ENCODE measurements at regions not wholly inside any gene's neighbourhood (a gene's known extent, or its start where the extent isn't known, plus 50 kb on each side); places are given as distances from the start of the nearest gene placed in this dataset.

GRCh38 chr2:21519821-21520220, 396.1 kb downstream of the TDRD15 start:
- H3K4me2 ChIP-seq (ENCODE audit: insufficient read depth, low read length) = no peak overlapping the region
- H3K27ac ChIP-seq (ENCODE audit: low read length) = no peak overlapping the region
- H3K4me3 ChIP-seq (ENCODE audit: low read depth in 1 of 2, low read length in 2 of 2) = no peak overlapping the region
- H4K20me1 ChIP-seq (ENCODE audit: insufficient read depth, low read length) = no peaks in the 10 kb centered on the region
- H3K9ac ChIP-seq (ENCODE audit: low read depth, low read length) = no peak overlapping the region
- no peak overlapping the region for H2AFZ ChIP-seq (ENCODE audit: low read depth, low read length)
- no peaks in the 10 kb centered on the region for H3K4me1 ChIP-seq (ENCODE audit: insufficient read depth, low read length)
- no peaks in the 10 kb centered on the region for H3K27me3 ChIP-seq (ENCODE audit: insufficient read depth, low read length, poor library complexity)
- no peak for ATAC-seq (ENCODE audit: insufficient read depth, low read depth)
- no peak for DNase-seq
- no peaks in the 10 kb centered on the region for H3K36me3 ChIP-seq (ENCODE audit: insufficient read depth, low read length)
- no peaks in the 10 kb centered on the region for H3K9me3 ChIP-seq (ENCODE audit: insufficient read depth, low read length, severe bottlenecking)
- TF ChIP-seq, protein P1, sequence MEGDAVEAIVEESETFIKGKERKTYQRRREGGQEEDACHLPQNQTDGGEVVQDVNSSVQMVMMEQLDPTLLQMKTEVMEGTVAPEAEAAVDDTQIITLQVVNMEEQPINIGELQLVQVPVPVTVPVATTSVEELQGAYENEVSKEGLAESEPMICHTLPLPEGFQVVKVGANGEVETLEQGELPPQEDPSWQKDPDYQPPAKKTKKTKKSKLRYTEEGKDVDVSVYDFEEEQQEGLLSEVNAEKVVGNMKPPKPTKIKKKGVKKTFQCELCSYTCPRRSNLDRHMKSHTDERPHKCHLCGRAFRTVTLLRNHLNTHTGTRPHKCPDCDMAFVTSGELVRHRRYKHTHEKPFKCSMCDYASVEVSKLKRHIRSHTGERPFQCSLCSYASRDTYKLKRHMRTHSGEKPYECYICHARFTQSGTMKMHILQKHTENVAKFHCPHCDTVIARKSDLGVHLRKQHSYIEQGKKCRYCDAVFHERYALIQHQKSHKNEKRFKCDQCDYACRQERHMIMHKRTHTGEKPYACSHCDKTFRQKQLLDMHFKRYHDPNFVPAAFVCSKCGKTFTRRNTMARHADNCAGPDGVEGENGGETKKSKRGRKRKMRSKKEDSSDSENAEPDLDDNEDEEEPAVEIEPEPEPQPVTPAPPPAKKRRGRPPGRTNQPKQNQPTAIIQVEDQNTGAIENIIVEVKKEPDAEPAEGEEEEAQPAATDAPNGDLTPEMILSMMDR (IDR thresholded peaks at IDR 0.05; ENCODE audit: borderline replicate concordance, extremely low read depth, low read length, poor library complexity, severe bottlenecking) = no peak
- no peak for TF ChIP-seq EZH2 (IDR thresholded peaks at IDR 0.05; ENCODE audit: borderline replicate concordance, low read depth, low read length, severe bottlenecking)
- no peaks in the 10 kb centered on the region for H3K79me2 ChIP-seq (ENCODE audit: insufficient read depth, low read length)

GRCh38 chr2:21535826-21536225, 412.1 kb downstream of the TDRD15 start:
- Histone ChIP-seq H3K4me2 (ENCODE audit: insufficient read depth, low read length) (no peak overlapping the region), H3K9ac (ENCODE audit: low read depth, low read length) (no peak overlapping the region), H3K79me2 (ENCODE audit: insufficient read depth, low read length) (no peaks in the 10 kb centered on the region), H3K9me3 (ENCODE audit: insufficient read depth, low read length, severe bottlenecking) (peaks cover 20% of the 10 kb centered on the region), H3K36me3 (ENCODE audit: insufficient read depth, low read length) (no peaks in the 10 kb centered on the region), H3K27me3 (ENCODE audit: insufficient read depth, low read length, poor library complexity) (no peaks in the 10 kb centered on the region), H3K4me3 (ENCODE audit: low read depth in 1 of 2, low read length in 2 of 2) (no peak overlapping the region), H2AFZ (ENCODE audit: low read depth, low read length) (no peak overlapping the region), H4K20me1 (ENCODE audit: insufficient read depth, low read length) (no peaks in the 10 kb centered on the region), H3K27ac (ENCODE audit: low read length) (no peak overlapping the region), H3K4me1 (ENCODE audit: insufficient read depth, low read length) (no peaks in the 10 kb centered on the region)
- ATAC-seq (ENCODE audit: insufficient read depth, low read depth) = no peak
- TF ChIP-seq, protein P1 (IDR thresholded peaks at IDR 0.05; ENCODE audit: borderline replicate concordance, extremely low read depth, low read length, poor library complexity, severe bottlenecking) = no peak
- no peak for TF ChIP-seq EZH2 (IDR thresholded peaks at IDR 0.05; ENCODE audit: borderline replicate concordance, low read depth, low read length, severe bottlenecking)
- DNase-seq = no peak

DNA sequence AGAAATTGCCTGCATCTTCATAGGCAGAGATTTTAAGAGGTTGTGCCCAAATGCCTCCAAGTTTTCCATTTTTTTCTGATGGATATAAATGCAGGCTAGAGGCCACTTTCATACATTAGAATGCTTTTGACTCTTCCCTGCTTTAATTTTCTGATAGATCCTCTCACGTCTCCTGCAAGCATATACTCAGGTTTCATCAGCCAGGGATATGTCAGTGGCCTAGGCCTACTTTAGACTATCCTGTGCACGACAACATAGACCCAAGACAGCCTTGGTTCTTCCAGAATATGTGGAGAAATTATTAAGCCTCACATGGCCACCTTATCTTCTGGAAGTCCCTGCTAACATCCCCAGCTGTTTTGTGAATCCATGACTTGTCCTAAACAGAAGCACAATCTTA, 415.9 kb downstream of the TDRD15 start:
- no peak overlapping the region for H3K9ac ChIP-seq (ENCODE audit: low read depth, low read length)
- H3K79me2 ChIP-seq (ENCODE audit: insufficient read depth, low read length) = no peaks in the 10 kb centered on the region
- H3K9me3 ChIP-seq (ENCODE audit: insufficient read depth, low read length, severe bottlenecking) = peaks cover 20% of the 10 kb centered on the region
- no peak for DNase-seq
- no peak overlapping the region for H3K27ac ChIP-seq (ENCODE audit: low read length)
- no peak overlapping the region for H3K4me3 ChIP-seq (ENCODE audit: low read depth in 1 of 2, low read length in 2 of 2)
- no peak overlapping the region for H3K4me2 ChIP-seq (ENCODE audit: insufficient read depth, low read length)
- TF ChIP-seq, protein P1 (IDR thresholded peaks at IDR 0.05; ENCODE audit: borderline replicate concordance, extremely low read depth, low read length, poor library complexity, severe bottlenecking) = no peak
- TF ChIP-seq EZH2 (IDR thresholded peaks at IDR 0.05; ENCODE audit: borderline replicate concordance, low read depth, low read length, severe bottlenecking) = no peak
- no peak for ATAC-seq (ENCODE audit: insufficient read depth, low read depth)
- no peaks in the 10 kb centered on the region for H3K4me1 ChIP-seq (ENCODE audit: insufficient read depth, low read length)
- H3K36me3 ChIP-seq (ENCODE audit: insufficient read depth, low read length) = no peaks in the 10 kb centered on the region
- H2AFZ ChIP-seq (ENCODE audit: low read depth, low read length) = no peak overlapping the region
- H3K27me3 ChIP-seq (ENCODE audit: insufficient read depth, low read length, poor library complexity) = no peaks in the 10 kb centered on the region
- no peaks in the 10 kb centered on the region for H4K20me1 ChIP-seq (ENCODE audit: insufficient read depth, low read length)

- Histone ChIP-seq H3K36me3 (ENCODE audit: insufficient read depth, low read length) (no peaks in the 10 kb centered on the region), H3K4me3 (ENCODE audit: low read depth in 1 of 2, low read length in 2 of 2) (no peak overlapping the region), H3K9me3 (ENCODE audit: insufficient read depth, low read length, severe bottlenecking) (no peaks in the 10 kb centered on the region), H4K20me1 (ENCODE audit: insufficient read depth, low read length) (no peaks in the 10 kb centered on the region), H3K79me2 (ENCODE audit: insufficient read depth, low read length) (no peaks in the 10 kb centered on the region), H3K4me1 (ENCODE audit: insufficient read depth, low read length) (no peaks in the 10 kb centered on the region), H3K4me2 (ENCODE audit: insufficient read depth, low read length) (no peak overlapping the region), H2AFZ (ENCODE audit: low read depth, low read length) (no peak overlapping the region), H3K27ac (ENCODE audit: low read length) (no peak overlapping the region), H3K27me3 (ENCODE audit: insufficient read depth, low read length, poor library complexity) (no peaks in the 10 kb centered on the region), H3K9ac (ENCODE audit: low read depth, low read length) (no peak overlapping the region)
- DNase-seq (no peak), ATAC-seq (ENCODE audit: insufficient read depth, low read depth) (no peak)
- TF ChIP-seq EZH2 (IDR thresholded peaks at IDR 0.05; ENCODE audit: borderline replicate concordance, low read depth, low read length, severe bottlenecking) = no peak
- TF ChIP-seq, protein P1 (IDR thresholded peaks at IDR 0.05; ENCODE audit: borderline replicate concordance, extremely low read depth, low read length, poor library complexity, severe bottlenecking) = no peak
Measured at GRCh38 chr2:21543630-21544029, 419.9 kb downstream of the TDRD15 start.

Measured in DND-41 (cell line).